GM21786 (cell line): ENCODE measurements at regions not wholly inside any gene's neighbourhood (a gene's known extent, or its start where the extent isn't known, plus 50 kb on each side); places are given as distances from the start of the nearest gene placed in this dataset.
"Not testable (repeated sequence)": the region's sequence is repeated elsewhere in the genome, so short reads cannot be mapped to it uniquely, and the experiment has no call there.

ENCODE experiments used
- ATAC-seq: cut with Tn5 transposase; IDR thresholded peaks from one replicate; pipeline ENCODE4 v1.9.1; 2021; ENCODE audit not compliant: unreplicated experiment

DNA sequence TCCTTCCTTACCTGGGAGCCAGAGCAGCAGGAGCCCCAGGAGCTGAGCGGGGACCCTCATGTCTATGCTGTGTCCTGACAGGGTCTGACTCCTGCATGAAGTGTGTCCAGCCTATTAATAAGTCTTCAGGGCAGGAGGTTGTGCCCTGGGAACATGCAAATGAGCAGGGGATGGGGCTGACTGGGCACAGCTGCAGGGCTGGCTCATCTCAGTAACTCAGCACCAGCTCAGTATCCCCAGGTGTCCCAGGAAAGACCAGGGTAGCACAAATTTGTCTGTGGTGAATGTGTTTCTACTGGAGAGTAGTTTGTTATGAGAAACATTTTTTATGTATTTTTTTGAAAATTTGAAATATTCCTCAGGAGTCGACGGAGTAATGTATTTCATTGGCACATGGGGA is 301.3 kb downstream of the RPIA start:
- ATAC-seq, result not testable (repeated sequence)

DNA sequence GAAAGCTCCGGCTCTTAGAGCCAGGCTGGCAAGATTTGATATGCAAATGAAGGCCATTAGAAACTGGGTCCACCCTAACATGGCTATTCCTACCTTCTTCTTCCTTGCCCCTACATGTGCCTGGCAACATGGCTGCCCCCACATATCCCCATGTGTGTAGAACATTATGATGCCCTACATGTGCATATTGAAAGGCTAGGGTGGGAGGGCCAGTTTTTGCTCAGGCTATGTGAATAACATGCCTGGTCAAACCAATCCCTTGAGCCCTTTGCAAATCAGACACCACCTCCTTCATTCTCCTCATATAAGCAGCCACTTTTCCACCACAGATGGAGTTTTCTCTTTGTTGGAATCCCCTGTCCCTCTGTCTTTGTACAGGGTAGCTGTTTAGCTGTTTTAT is 303.4 kb downstream of the RPIA start:
- not testable (repeated sequence) for ATAC-seq

DNA sequence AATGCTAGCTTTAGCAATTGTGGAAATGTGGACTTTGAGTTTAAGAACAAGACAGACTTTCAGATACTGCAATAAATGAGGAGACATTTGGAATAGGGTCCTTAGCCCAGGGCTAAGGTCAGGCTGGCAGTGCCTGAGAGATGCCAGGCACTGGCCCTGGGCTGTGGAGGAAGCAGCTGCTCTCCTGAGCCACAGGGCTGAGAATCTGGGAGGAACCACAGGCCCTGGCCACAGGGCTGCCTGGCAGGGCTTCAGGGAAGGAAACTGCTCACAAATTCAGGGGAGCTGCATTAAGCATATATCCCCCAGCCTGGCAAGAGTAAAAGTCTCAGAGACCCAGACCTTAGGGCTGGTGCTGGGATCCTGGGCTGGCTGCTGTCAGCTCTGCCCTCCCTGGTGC is 305.1 kb downstream of the RPIA start:
- not testable (repeated sequence) for ATAC-seq

DNA sequence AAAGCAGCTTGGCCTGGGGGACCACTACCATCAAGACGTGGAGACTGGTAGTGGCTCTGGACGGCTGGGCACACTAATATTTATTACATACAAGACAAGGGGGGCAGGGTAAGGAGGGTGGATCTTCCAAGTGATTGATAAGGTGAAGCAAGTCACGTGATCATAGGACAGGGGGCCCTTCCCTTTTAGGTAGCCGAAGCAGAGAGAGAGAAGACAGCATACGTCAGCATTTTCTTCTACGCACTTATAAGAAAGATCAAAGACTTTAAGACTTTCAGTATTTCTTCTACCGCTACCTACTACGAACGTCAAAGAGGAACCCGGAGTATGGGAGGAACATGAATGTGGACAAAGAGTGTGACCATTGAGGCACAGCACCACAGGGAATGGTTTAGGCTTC is 307.9 kb downstream of the RPIA start:
- no peak for ATAC-seq

DNA sequence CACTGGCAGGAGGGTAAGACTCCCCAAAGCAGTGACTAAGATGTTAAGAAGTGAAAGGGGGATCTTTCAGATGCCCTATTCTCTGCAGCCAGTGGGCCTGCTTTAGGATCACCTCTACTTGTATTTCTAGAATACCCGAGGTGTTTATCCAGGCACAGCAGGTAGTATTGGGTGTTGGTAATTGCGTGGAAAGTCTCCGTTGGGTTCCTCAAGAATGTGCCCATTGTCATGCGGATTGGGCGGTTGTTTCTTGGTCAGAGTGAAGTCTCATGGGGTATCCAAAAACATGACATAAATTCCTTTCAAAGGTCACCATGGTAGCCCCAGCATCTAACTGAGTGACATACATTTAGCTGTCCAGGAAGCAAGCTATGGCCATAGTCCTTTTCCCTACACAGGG is 308.8 kb downstream of the RPIA start:
- no peak for ATAC-seq

DNA sequence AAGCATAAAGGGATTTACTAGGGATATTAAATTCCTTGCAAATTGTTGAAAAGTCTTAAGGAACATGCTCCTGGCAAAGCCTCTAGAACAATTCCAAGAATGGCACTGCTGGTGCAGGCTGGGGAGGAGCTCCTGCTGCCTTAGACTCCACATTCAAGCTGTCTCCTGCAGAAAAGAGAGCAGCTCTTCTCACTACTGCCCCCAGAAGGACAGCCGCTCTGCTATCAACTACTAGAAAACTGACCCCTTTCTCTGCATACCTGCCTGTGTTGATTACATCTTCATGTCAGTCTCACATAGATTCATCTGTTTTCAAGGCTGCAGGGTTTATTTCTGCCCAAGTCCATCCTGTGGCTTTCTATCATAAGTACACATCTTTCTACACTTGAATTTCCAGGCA is 312.8 kb downstream of the RPIA start:
- ATAC-seq, result not testable (repeated sequence)

DNA sequence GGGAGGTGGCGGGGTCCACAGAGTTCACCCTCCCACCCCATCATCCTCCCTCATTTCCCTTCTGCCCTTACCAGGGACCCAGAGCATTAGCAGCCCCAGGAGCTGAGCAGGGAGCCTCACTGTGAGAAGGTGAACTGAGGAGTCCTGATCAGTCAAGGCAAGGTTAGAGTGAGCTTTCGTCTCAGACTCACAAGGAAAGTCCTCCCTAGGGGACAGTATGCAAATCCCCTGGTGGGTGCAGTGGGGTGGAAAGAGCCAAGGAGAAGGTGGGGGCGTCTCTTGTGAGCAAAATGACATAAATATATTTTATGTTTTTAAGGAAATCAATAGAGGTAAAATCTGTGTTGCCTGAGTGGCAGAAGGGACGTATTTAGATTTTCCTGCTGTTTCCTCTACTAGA is 329.1 kb downstream of the RPIA start:
- not testable (repeated sequence) for ATAC-seq

DNA sequence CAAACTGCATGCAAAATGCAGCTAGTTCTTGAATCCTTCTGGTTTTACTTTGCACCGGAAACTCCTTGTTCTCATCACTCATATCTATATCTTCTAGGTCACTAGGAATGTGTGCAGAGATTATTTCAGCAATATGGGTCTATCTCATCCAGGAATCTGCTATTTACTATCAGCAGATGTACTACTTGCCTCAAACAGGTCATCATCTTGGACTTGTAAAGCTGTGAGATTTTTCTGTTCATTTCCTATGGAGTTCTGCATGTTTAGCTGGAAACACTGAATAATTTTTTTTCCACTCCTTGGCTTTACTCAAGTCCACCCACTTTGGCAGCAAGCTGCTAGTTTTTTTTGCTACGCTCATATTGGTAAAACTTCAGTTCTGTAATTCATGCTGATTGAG is 334.8 kb downstream of the RPIA start:
- ATAC-seq, result not testable (repeated sequence)

DNA sequence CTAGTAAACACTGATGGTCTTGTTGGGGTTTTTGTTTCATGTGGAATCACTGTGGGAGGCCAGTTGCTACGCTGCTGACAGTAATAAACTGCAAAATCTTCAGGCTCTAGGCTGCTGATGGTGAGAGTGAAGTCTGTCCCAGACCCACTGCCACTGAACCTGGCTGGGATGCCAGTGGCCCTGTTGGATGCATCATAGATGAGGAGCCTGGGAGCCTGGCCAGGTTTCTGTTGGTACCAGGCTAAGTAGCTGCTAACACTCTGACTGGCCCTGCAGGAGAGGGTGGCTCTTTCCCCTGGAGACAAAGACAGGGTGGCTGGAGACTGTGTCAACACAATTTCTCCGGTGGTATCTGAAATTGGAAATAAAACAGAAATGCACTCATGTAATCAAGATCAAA is 335.6 kb downstream of the RPIA start:
- not testable (repeated sequence) for ATAC-seq

DNA sequence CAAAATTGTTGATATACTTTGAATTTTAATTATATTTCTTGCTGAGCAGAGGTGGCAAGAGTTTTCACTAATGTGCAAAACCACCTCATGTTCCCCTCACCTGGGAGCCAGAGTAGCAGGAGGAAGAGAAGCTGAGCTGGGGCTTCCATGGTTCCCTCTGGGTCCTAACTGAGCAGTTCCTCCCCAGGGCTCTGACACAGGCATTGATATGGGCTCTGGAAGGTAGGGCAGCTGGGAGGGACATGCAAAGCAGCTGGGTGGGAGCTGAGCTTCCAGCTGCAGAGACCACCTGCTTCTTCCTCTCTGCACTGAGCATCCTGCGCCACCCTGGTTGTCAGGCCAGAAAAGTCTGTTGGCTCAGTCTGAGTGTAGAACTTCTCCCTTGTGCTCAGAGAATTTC is 336.1 kb downstream of the RPIA start:
- not testable (repeated sequence) for ATAC-seq

DNA sequence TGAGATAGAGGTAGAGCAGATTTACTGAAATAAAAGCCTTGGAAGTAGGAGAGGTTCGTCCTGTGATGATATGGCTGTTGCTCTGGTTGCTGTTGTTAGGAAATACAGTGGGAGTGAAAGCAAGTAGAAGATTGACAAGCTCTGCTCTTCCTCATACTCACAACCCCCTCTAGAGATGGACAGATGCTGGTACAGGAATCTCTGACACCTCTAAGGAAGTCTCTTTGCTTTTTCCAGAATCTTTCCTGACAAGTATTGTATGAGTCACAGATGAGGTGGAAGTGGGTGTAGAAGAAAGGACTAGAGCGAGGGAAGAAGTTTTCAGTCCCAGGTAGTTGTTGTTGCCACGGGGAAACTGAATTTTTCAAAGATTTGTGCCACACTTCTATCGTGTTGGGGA is 337.8 kb downstream of the RPIA start:
- not testable (repeated sequence) for ATAC-seq

DNA sequence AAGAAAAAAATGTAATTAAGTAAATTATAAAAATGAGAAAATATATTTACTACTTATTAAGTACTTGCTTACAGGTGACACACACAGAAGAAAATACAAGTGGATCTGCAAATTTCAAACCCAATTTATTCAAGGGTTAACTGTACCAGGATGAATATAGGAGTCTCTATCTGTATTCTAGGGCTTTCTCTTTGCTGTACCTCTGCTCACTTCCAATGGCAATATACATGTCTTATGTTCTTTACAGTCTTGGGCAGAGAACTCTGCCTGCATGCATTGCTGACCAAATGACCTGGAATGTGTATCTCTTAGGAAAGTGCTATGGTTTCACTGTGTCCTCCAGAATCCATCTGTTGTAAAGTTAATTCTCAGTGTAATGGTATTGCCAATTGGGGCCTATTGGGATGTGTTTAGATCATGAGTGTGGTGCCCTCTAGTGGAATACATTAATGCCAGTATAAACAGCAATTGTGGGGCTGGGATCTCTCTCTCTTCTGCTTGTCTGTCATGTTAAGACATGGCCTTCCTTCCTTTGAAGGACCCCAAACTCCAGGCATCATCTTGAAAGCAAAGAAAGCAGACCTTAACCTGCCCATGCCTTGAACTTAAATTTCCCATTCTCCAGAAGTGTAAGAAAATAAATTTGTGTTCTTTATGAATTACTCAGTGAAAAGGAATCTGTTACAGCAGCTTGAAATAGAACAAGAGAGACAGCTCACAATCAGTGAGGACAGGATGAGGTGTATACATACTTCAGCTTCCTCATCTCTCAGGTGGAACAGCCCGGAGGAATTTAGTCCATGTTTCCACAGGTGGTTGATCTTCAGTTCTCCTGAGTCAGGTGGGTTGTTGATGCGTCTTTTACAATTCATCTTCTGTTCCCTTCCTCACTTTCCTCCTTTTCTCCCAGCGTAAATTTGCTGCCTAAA is 356.9 kb downstream of the RPIA start:
- peak; percentile 53 for ATAC-seq

DNA sequence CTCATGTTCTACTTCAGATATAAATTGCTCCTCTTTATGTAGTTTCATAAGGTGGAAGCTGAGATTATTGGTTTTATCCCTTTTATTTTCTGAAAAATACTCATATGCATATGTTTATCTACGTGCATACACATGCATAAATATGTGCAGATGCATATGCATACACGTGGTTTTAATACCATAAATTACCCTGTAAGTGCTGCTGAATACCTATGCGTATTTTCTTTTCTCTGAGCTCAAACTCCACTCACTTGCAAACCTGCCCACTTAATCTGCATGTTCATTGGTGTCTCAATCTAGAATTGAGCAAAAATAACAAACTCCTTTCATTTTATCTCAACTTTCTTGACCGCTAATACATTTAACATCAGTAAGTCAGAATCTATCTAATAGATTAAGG is 367.1 kb downstream of the RPIA start:
- not testable (repeated sequence) for ATAC-seq

DNA sequence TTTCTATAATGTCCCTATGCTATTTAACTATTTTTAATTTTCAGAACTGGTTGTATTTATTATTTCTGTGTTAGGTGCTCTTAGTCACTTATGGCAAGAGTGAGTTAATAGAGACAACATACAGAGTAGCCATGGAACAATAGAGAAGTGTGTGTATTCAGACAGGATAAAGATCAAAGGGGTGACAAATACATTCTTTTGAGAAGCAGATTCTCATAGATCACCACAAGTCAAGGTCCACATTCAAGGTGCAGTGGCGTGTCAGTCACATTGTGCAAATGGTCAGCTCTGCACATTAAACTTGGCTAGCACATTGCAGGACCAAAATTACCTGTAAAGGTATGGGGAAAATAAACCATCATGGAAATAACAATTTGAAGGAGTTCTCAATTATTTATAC is 369.7 kb downstream of the RPIA start:
- ATAC-seq, result not testable (repeated sequence)

DNA sequence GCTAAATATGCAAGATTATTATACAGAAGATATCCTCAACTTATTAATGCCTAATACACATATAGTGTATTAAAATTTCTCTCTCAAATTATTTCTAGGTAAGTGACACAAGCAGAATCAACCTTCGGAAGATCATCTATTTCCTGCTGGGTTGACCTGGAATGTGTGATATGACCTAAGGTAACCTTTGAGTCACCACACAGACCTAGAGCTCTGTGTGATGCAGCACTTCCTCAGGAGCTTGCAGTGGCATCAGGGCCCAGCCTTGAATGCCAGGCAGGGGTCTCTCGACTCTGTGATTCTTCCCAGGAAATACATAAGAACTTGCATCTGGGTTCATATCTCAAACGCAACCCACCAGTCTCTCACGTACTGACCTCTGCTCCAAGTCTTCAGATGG is 385.3 kb downstream of the RPIA start:
- not testable (repeated sequence) for ATAC-seq

DNA sequence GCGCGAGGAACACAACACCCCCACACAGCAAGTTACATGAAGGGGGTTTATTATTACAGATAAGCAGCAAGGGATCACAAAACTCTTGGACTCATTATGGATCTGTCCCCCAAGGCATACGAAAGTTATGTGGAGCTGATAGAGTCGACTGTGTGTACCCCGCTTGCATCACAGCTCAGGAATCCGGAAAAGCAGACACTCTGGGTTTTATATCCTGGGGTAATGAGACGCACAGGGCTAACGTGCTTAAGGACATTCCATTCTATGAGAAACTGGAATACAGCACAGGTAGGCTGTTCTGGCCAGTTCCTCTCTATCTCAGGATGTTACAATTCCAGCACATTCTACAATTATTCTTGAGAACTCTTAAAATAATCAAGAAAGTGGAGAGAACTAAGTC is 401.4 kb downstream of the RPIA start:
- ATAC-seq, result not testable (repeated sequence)

DNA sequence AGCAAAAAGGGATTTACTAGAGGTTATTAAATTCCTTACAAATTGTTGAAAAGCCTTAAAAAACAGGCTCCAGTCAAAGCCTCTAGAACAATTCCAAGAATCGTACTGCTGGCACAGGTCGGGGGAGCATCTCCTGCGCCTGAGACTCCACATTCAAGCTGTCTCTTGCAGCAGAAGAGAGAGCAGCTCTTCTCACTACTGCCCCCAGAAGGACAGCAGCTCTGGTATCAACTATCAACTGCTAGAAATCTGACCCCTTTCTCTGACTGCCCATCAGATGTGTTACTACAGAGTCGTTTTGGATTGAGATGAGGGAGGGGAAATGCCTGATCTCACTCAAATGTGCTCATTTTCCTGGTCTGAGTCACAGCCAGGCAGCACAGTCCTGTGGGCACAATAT is 403.6 kb downstream of the RPIA start:
- ATAC-seq, result not testable (repeated sequence)

DNA sequence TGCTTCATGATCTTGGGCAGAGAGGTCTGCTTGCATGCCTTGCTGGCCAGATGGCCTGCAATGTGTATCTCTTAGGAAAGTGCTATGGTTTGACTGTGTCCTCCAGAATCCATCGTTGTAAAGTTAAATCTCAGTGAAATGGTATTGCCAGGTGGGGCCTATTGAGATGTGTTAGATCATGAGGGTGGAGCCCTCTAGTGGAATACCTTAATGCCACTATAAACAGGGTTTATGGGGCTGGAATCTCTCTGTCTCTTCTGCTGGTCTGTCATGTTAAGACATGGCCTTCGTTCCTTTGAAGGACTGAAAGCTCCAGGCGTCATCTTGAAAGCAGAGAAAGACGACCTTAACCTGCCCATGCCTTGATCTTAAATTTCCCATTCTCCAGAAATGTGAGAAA is 411.1 kb downstream of the RPIA start:
- not testable (repeated sequence) for ATAC-seq

DNA sequence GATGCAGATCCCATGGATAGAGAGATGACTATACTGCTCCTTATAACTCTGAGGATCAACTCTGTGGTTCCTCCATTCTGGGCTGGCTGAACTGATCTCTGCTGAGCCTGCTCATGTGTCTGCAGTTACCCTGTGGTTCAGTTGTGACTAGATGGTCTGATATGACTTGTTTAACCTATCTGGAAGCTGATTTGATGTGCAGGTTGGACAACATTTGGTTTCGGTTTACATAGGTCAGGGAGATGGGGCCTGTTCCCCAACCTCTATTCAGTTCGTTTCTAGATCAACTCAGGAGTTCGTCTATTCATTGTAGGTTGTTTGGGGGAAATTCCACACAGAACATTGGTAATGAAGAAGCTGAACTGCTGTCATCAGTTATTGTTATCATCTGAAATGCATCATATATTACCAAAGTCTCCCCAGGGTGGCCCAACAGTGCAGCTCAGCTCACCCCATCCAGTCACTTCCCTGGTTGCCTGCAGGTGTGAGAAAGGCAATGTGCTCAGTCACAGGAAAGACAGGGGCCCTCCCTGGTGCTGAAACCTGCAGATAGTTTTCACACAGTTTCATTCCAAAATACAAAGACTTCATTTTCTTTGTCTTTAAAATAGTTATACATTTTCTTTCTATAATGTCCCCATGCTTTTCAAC is 415.0 kb downstream of the RPIA start:
- peak; percentile 53 for ATAC-seq

DNA sequence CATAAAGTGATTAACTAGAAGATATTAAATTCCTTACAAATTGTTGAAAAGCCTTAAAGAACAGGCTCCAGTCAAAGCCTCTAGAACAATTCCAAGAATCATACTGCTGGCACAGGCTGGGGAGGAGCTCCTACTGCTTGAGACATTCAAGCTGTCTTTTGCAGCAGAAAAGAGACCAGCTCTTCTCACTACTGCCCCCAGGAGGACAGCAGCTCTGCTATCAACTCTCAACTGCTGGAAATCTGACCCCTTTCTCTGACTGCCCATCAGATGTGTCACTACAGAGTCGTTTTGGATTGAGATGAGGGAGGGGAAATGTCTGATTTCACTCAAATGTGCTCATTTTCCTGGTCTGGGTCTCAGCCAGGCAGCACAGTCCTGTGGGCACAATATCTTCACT is 421.0 kb downstream of the RPIA start:
- not testable (repeated sequence) for ATAC-seq

DNA sequence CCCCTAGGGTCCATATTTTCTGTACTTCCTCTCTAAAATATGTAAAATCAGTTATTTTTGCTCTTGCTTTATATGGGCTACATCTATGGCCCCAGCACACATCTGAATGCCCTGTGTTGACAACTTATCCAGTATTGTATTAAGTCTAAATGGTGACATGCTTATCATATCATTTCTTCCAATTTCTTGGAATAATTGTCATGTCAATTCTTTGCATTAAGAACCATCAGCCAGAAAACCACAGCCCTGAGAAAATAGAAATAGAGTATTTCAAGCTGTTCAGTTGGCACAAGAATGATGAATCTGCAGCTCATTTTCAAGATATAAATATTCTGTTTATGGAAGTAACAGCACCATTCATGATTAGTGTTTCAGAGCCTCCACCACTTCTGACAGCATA is 421.8 kb downstream of the RPIA start:
- ATAC-seq, result not testable (repeated sequence)

DNA sequence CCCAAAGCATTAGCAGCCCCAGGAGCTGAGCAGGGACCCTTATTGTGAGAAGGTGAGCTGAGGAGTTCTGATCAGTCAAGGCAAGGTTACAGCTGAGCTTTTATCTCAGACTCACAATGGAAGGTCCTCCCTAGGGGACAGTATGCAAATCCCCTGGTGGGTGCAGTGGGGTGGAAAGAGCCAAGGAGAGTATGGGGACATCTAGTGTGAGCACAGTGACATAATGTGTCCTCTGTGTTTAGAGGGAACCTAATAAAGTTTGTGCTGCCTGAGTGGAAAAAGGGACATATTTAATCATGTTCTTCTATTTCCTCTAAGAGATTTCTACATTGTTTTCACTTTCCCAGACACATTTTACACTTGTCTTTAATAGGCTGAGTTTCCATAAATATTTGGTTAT is 438.0 kb downstream of the RPIA start:
- not testable (repeated sequence) for ATAC-seq
